ENCODE measurements at regions not wholly inside any gene's neighbourhood (a gene's known extent, or its start where the extent isn't known, plus 50 kb on each side); places are given as distances from the start of the nearest gene placed in this dataset.

GRCh38 chr20:55782912-55783253 is 222.4 kb downstream of the CBLN4 start:
- DNase-seq = peak; percentile 7

- no peak for DNase-seq
These were observed 223.0 kb downstream of the CBLN4 start for GRCh38 chr20:55782224-55782911.

GRCh38 chr20:55778796-55779195 is 226.5 kb downstream of the CBLN4 start:
- no peak for DNase-seq

GRCh38 chr20:55777641-55778040 is 227.7 kb downstream of the CBLN4 start:
- no peak for DNase-seq

- no peak for DNase-seq
These were observed 229.1 kb downstream of the CBLN4 start for GRCh38 chr20:55776176-55776575.

- peak; percentile 19 for DNase-seq
These were observed 230.7 kb downstream of the CBLN4 start for GRCh38 chr20:55774628-55775027.

- no peak for DNase-seq
These were observed 243.5 kb downstream of the CBLN4 start for GRCh38 chr20:55761797-55762196.

- DNase-seq = no peak
These were observed 244.2 kb downstream of the CBLN4 start for GRCh38 chr20:55761100-55761499.

- DNase-seq = no peak
These were observed 244.7 kb downstream of the CBLN4 start for GRCh38 chr20:55760586-55760985.

GRCh38 chr20:55755861-55756260 is 249.5 kb downstream of the CBLN4 start:
- no peak for DNase-seq

- DNase-seq = no peak
These were observed 249.9 kb downstream of the CBLN4 start for GRCh38 chr20:55755411-55755810.

GRCh38 chr20:55746723-55747122 is 258.6 kb downstream of the CBLN4 start:
- no peak for DNase-seq

GRCh38 chr20:55745840-55746239 is 259.5 kb downstream of the CBLN4 start:
- DNase-seq = no peak

GRCh38 chr20:55744896-55745295 is 260.4 kb downstream of the CBLN4 start:
- no peak for DNase-seq

- DNase-seq = no peak
These were observed 263.5 kb downstream of the CBLN4 start for GRCh38 chr20:55741801-55742200.

GRCh38 chr20:55740076-55740475 is 265.2 kb downstream of the CBLN4 start:
- no peak for DNase-seq

- no peak for DNase-seq
These were observed 275.0 kb downstream of the CBLN4 start for GRCh38 chr20:55730321-55730720.

- DNase-seq = no peak
These were observed 290.6 kb downstream of the CBLN4 start for GRCh38 chr20:55714736-55715135.

GRCh38 chr20:55714082-55714481 is 291.2 kb downstream of the CBLN4 start:
- DNase-seq = no peak

GRCh38 chr20:55704458-55704857 is 300.9 kb downstream of the CBLN4 start:
- no peak for DNase-seq

- DNase-seq = no peak
These were observed 303.9 kb downstream of the CBLN4 start for GRCh38 chr20:55701467-55701866.

GRCh38 chr20:55696520-55696919 is 308.8 kb downstream of the CBLN4 start:
- no peak for DNase-seq

- no peak for DNase-seq
These were observed 311.7 kb downstream of the CBLN4 start for GRCh38 chr20:55693641-55694040.

- DNase-seq = no peak
These were observed 319.5 kb downstream of the CBLN4 start for GRCh38 chr20:55685841-55686240.

GRCh38 chr20:55685425-55685824 is 319.9 kb downstream of the CBLN4 start:
- no peak for DNase-seq

GRCh38 chr20:55684578-55684977 is 320.7 kb downstream of the CBLN4 start:
- no peak for DNase-seq

Data from NCI-H187 treated with DMSO at 0.1 percent for 48 hours (cell line).